ENCODE measurements at regions not wholly inside any gene's neighbourhood (a gene's known extent, or its start where the extent isn't known, plus 50 kb on each side); places are given as distances from the start of the nearest gene placed in this dataset.

DNA sequence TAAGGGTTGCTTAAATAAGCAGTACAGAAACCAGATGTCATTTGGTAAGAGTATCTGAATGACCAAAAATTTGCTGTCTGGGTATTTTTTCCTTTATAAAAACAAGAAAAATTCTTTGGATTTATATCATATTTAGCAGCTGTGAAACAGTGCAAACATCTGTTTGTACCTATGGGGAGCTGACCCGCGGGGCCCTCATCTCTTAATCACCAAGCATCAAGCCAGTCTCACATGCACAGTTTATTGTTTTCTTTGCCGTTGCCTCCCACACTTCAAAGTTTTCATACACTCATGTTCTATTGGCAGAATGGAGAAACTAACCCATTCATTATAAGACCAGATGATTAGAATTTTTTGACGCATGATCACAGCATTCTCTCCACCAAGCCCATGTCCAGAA is 142.2 kb downstream of the BMP4 start:
- H3K9me3 ChIP-seq: no peaks in the 10 kb centered on the region
- no peak for DNase-seq
- no peak overlapping the region for H3K9ac ChIP-seq
- TF ChIP-seq TCF12 (IDR thresholded peaks at IDR 0.05): no peak
- TF ChIP-seq JUND (IDR thresholded peaks at IDR 0.05): no peak
- no peak for TF ChIP-seq FOSL2 (IDR thresholded peaks at IDR 0.05; ENCODE audit: borderline replicate concordance, low read depth)
- TF ChIP-seq, protein P1, sequence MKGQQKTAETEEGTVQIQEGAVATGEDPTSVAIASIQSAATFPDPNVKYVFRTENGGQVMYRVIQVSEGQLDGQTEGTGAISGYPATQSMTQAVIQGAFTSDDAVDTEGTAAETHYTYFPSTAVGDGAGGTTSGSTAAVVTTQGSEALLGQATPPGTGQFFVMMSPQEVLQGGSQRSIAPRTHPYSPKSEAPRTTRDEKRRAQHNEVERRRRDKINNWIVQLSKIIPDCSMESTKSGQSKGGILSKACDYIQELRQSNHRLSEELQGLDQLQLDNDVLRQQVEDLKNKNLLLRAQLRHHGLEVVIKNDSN (IDR thresholded peaks at IDR 0.05; ENCODE audit: borderline replicate concordance, low read depth): no peak
- no peak for TF ChIP-seq YY1 (IDR thresholded peaks at IDR 0.05; ENCODE audit: low read depth)
- TF ChIP-seq, protein P2, sequence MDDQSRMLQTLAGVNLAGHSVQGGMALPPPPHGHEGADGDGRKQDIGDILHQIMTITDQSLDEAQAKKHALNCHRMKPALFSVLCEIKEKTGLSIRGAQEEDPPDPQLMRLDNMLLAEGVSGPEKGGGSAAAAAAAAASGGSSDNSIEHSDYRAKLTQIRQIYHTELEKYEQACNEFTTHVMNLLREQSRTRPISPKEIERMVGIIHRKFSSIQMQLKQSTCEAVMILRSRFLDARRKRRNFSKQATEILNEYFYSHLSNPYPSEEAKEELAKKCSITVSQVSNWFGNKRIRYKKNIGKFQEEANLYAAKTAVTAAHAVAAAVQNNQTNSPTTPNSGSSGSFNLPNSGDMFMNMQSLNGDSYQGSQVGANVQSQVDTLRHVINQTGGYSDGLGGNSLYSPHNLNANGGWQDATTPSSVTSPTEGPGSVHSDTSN (IDR thresholded peaks at IDR 0.05): no peak
- TF ChIP-seq MEF2A (IDR thresholded peaks at IDR 0.05; ENCODE audit: borderline replicate concordance, low read depth): no peak
- no peak for TF ChIP-seq EP300 (IDR thresholded peaks at IDR 0.05; ENCODE audit: borderline replicate concordance in 1 of 2, low read depth in 1 of 2, low read length in 1 of 2)
- TF ChIP-seq, protein P3, sequence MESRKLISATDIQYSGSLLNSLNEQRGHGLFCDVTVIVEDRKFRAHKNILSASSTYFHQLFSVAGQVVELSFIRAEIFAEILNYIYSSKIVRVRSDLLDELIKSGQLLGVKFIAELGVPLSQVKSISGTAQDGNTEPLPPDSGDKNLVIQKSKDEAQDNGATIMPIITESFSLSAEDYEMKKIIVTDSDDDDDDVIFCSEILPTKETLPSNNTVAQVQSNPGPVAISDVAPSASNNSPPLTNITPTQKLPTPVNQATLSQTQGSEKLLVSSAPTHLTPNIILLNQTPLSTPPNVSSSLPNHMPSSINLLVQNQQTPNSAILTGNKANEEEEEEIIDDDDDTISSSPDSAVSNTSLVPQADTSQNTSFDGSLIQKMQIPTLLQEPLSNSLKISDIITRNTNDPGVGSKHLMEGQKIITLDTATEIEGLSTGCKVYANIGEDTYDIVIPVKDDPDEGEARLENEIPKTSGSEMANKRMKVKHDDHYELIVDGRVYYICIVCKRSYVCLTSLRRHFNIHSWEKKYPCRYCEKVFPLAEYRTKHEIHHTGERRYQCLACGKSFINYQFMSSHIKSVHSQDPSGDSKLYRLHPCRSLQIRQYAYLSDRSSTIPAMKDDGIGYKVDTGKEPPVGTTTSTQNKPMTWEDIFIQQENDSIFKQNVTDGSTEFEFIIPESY (IDR thresholded peaks at IDR 0.05; ENCODE audit: borderline replicate concordance, low read depth): no peak
- no peak for TF ChIP-seq TEAD4 (IDR thresholded peaks at IDR 0.05; ENCODE audit: borderline replicate concordance, insufficient read depth)
- TF ChIP-seq, protein P4, sequence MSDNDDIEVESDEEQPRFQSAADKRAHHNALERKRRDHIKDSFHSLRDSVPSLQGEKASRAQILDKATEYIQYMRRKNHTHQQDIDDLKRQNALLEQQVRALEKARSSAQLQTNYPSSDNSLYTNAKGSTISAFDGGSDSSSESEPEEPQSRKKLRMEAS (IDR thresholded peaks at IDR 0.05; ENCODE audit: low read depth): no peak
- TF ChIP-seq EZH2phosphoT487 (IDR thresholded peaks at IDR 0.05; ENCODE audit: borderline replicate concordance, low read depth): no peak
- TF ChIP-seq ELF1 (IDR thresholded peaks at IDR 0.05): no peak
- no peak overlapping the region for H3K4me3 ChIP-seq (ENCODE audit: low read depth in 2 of 2, low read length in 1 of 2)
- H3K4me2 ChIP-seq: no peak overlapping the region
- WGBS (ENCODE audit: low lambda C conversion rate): 14% methylated on average over 4 of the region's 4 CpGs
- H3K9me2 ChIP-seq: no peaks in the 10 kb centered on the region
- H3K36me3 ChIP-seq (replicated peaks in 1 of 2; ENCODE audit: control insufficient read depth in 1 of 2, insufficient read depth in 2 of 2, low read length in 1 of 2): no peaks in the 10 kb centered on the region
- no peaks in the 10 kb centered on the region for H3K79me2 ChIP-seq (ENCODE audit: insufficient read depth)
- no peaks in the 10 kb centered on the region for H4K20me1 ChIP-seq (ENCODE audit: insufficient read depth)
- H3K4me1 ChIP-seq (ENCODE audit: control insufficient read depth in 1 of 2, insufficient read depth in 2 of 2, low read depth in 1 of 2, low read length in 1 of 2): no peaks in the 10 kb centered on the region
- POLR2A ChIA-PET: no interaction called here
- no peak overlapping the region for H2AFZ ChIP-seq (ENCODE audit: low read depth)
- H3F3A ChIP-seq (replicated peaks; ENCODE audit: insufficient read depth): no peaks in the 10 kb centered on the region
- H3K27me3 ChIP-seq (ENCODE audit: insufficient read depth): no peaks in the 10 kb centered on the region
- CTCF ChIA-PET: no interaction called here
- H3K27ac ChIP-seq (ENCODE audit: low read depth in 2 of 2, low read length in 1 of 2): no peak overlapping the region

DNA sequence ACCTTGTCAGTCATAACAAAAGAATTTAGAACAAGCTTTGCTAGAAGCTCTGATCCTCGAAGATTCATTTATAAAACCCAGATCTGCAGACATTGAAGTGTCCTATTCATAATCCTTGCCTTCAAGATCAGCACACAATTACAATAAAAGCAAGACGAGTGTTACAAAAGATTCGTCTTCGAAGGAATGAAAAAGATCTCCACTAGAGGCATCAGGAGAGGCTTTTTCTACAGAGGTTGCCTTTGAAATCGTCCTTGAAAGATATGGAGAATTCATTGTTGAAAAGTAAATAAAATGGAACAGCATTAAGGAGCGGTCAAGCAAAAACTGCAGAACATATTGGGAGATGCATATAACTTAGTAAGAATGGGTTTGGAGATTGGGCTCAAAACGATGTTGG is 146.4 kb downstream of the BMP4 start:
- no peaks in the 10 kb centered on the region for H3K9me3 ChIP-seq
- WGBS (ENCODE audit: low lambda C conversion rate): 10% methylated on average over 7 of the region's 7 CpGs
- DNase-seq: no peak
- H4K20me1 ChIP-seq (ENCODE audit: insufficient read depth): no peaks in the 10 kb centered on the region
- no peak overlapping the region for H3K27ac ChIP-seq (ENCODE audit: low read depth in 2 of 2, low read length in 1 of 2)
- H3K9me2 ChIP-seq: no peaks in the 10 kb centered on the region
- TF ChIP-seq TEAD4 (IDR thresholded peaks at IDR 0.05; ENCODE audit: borderline replicate concordance, insufficient read depth): no peak
- TF ChIP-seq NFIC (IDR thresholded peaks at IDR 0.05; ENCODE audit: borderline replicate concordance): no peak
- TF ChIP-seq MEF2A (IDR thresholded peaks at IDR 0.05; ENCODE audit: borderline replicate concordance, low read depth): no peak
- no peak for TF ChIP-seq YY1 (IDR thresholded peaks at IDR 0.05; ENCODE audit: low read depth)
- no peak for TF ChIP-seq RCOR1 (IDR thresholded peaks at IDR 0.05; ENCODE audit: low read length)
- no peak for TF ChIP-seq CHD2 (IDR thresholded peaks at IDR 0.05; ENCODE audit: low read length, partially characterized antibody)
- no peak for TF ChIP-seq EP300 (IDR thresholded peaks at IDR 0.05; ENCODE audit: borderline replicate concordance in 1 of 2, low read depth in 1 of 2, low read length in 1 of 2)
- TF ChIP-seq JUND (IDR thresholded peaks at IDR 0.05): no peak
- no peak for TF ChIP-seq ELF1 (IDR thresholded peaks at IDR 0.05)
- TF ChIP-seq, protein P5, sequence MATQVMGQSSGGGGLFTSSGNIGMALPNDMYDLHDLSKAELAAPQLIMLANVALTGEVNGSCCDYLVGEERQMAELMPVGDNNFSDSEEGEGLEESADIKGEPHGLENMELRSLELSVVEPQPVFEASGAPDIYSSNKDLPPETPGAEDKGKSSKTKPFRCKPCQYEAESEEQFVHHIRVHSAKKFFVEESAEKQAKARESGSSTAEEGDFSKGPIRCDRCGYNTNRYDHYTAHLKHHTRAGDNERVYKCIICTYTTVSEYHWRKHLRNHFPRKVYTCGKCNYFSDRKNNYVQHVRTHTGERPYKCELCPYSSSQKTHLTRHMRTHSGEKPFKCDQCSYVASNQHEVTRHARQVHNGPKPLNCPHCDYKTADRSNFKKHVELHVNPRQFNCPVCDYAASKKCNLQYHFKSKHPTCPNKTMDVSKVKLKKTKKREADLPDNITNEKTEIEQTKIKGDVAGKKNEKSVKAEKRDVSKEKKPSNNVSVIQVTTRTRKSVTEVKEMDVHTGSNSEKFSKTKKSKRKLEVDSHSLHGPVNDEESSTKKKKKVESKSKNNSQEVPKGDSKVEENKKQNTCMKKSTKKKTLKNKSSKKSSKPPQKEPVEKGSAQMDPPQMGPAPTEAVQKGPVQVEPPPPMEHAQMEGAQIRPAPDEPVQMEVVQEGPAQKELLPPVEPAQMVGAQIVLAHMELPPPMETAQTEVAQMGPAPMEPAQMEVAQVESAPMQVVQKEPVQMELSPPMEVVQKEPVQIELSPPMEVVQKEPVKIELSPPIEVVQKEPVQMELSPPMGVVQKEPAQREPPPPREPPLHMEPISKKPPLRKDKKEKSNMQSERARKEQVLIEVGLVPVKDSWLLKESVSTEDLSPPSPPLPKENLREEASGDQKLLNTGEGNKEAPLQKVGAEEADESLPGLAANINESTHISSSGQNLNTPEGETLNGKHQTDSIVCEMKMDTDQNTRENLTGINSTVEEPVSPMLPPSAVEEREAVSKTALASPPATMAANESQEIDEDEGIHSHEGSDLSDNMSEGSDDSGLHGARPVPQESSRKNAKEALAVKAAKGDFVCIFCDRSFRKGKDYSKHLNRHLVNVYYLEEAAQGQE (IDR thresholded peaks at IDR 0.05; ENCODE audit: low read depth, low read length): no peak
- TF ChIP-seq POLR2AphosphoS5 (IDR thresholded peaks at IDR 0.05; ENCODE audit: low read depth, low read length): no peak
- TF ChIP-seq FOXM1 (IDR thresholded peaks at IDR 0.05; ENCODE audit: low read depth): no peak
- TF ChIP-seq, protein P4 (IDR thresholded peaks at IDR 0.05; ENCODE audit: low read depth): no peak
- TF ChIP-seq RXRA (IDR thresholded peaks at IDR 0.05; ENCODE audit: borderline replicate concordance, low read depth): no peak
- no peak for TF ChIP-seq TCF12 (IDR thresholded peaks at IDR 0.05)
- TF ChIP-seq FOXJ3 (CRISPR knock-in tag; IDR thresholded peaks at IDR 0.05): no peak
- H3K4me2 ChIP-seq: no peak overlapping the region
- H3K9ac ChIP-seq: no peak overlapping the region
- H3K36me3 ChIP-seq (replicated peaks in 1 of 2; ENCODE audit: control insufficient read depth in 1 of 2, insufficient read depth in 2 of 2, low read length in 1 of 2): no peaks in the 10 kb centered on the region
- no peaks in the 10 kb centered on the region for H3K27me3 ChIP-seq (ENCODE audit: insufficient read depth)
- H2AFZ ChIP-seq (ENCODE audit: low read depth): no peak overlapping the region
- CTCF ChIA-PET: no interaction called here
- no peaks in the 10 kb centered on the region for H3K79me2 ChIP-seq (ENCODE audit: insufficient read depth)
- no peaks in the 10 kb centered on the region for H3K4me1 ChIP-seq (ENCODE audit: control insufficient read depth in 1 of 2, insufficient read depth in 2 of 2, low read depth in 1 of 2, low read length in 1 of 2)
- H3K4me3 ChIP-seq (ENCODE audit: low read depth in 2 of 2, low read length in 1 of 2): no peak overlapping the region
- POLR2A ChIA-PET: no interaction called here
- no peaks in the 10 kb centered on the region for H3F3A ChIP-seq (replicated peaks; ENCODE audit: insufficient read depth)
